HG02840 (cell line): ENCODE measurements at regions not wholly inside any gene's neighbourhood (a gene's known extent, or its start where the extent isn't known, plus 50 kb on each side); places are given as distances from the start of the nearest gene placed in this dataset.
"Not testable (repeated sequence)": the region's sequence is repeated elsewhere in the genome, so short reads cannot be mapped to it uniquely, and the experiment has no call there.

Experiments
- ATAC-seq: cut with Tn5 transposase; IDR thresholded peaks from one replicate; pipeline ENCODE4 v1.9.1; 2021; ENCODE audit warnings: mild to moderate bottlenecking, moderate library complexity, moderate number of reproducible peaks; ENCODE audit not compliant: unreplicated experiment, low FRiP score

- ATAC-seq, result no peak
These were observed 471.8 kb downstream of the COL12A1 start for GRCh38 chr6:74733830-74734620.

- ATAC-seq, result no peak
These were observed 473.9 kb downstream of the COL12A1 start for GRCh38 chr6:74731931-74732330.

- no peak for ATAC-seq
These were observed 474.6 kb downstream of the COL12A1 start for GRCh38 chr6:74731204-74731603.

GRCh38 chr6:74720923-74721322, 484.9 kb downstream of the COL12A1 start:
- ATAC-seq, result no peak

- no peak for ATAC-seq
These were observed 488.3 kb downstream of the COL12A1 start for GRCh38 chr6:74717591-74717990.

GRCh38 chr6:74715355-74716085, 490.3 kb downstream of the COL12A1 start:
- no peak for ATAC-seq

- no peak for ATAC-seq
These were observed 491.9 kb downstream of the COL12A1 start for GRCh38 chr6:74713941-74714340.

- ATAC-seq, result no peak
These were observed 500.4 kb downstream of the COL12A1 start for GRCh38 chr6:74705451-74705850.

- not testable (repeated sequence) for ATAC-seq
These were observed 501.3 kb downstream of the COL12A1 start for GRCh38 chr6:74704540-74704939.

- no peak for ATAC-seq
These were observed 515.5 kb downstream of the COL12A1 start for GRCh38 chr6:74690365-74690764.

GRCh38 chr6:74689601-74690000, 516.3 kb downstream of the COL12A1 start:
- no peak for ATAC-seq

- no peak for ATAC-seq
These were observed 528.4 kb downstream of the COL12A1 start for GRCh38 chr6:74677463-74677862.

GRCh38 chr6:74676906-74677305, 528.9 kb downstream of the COL12A1 start:
- no peak for ATAC-seq

- ATAC-seq, result no peak
These were observed 531.5 kb downstream of the COL12A1 start for GRCh38 chr6:74674377-74674776.

GRCh38 chr6:74671558-74672025, 534.3 kb downstream of the COL12A1 start:
- no peak for ATAC-seq

GRCh38 chr6:74658391-74658790, 547.5 kb downstream of the COL12A1 start:
- no peak for ATAC-seq

GRCh38 chr6:74657931-74658330, 547.9 kb downstream of the COL12A1 start:
- ATAC-seq, result no peak

- no peak for ATAC-seq
These were observed 548.8 kb downstream of the COL12A1 start for GRCh38 chr6:74657011-74657410.

GRCh38 chr6:74656453-74656852, 549.4 kb downstream of the COL12A1 start:
- ATAC-seq, result no peak

GRCh38 chr6:74654296-74654695, 551.6 kb downstream of the COL12A1 start:
- ATAC-seq, result no peak

- ATAC-seq, result no peak
These were observed 553.7 kb downstream of the COL12A1 start for GRCh38 chr6:74651948-74652842.
